Ovary (tissue), 7 donors: ENCODE measurements at regions not wholly inside any gene's neighbourhood (a gene's known extent, or its start where the extent isn't known, plus 50 kb on each side); places are given as distances from the start of the nearest gene placed in this dataset.

Source experiments
- DNase-seq, 5 donors: peaks; one replicate each; pipeline ENCODE4 v3.0.0-alpha.2; 2019 to 2020
- H3K27ac ChIP-seq, 2 donors: fragments of 200-600 bp; one replicate each; pipeline versions ENCODE4 v1.5.1 to v1.8.0; 2019 to 2022
- H3K27me3 ChIP-seq: fragments of 200-600 bp; one replicate; pipeline ENCODE4 v1.8.0; 2022
- H3K36me3 ChIP-seq: fragments of 200-600 bp; sonication (generic); one replicate; pipeline ENCODE4 v1.5.1; 2019
- H3K4me1 ChIP-seq: one replicate; pipeline ENCODE4 v1.8.1; 2013; ENCODE audit warnings: mild to moderate bottlenecking, moderate library complexity; ENCODE audit not compliant: insufficient read depth
- H3K4me3 ChIP-seq: fragments of 200-600 bp; sonication (generic); one replicate; pipeline ENCODE4 v1.5.1; 2017
- H3K9me3 ChIP-seq, 2 donors: fragments of 200-600 bp in 1 of 2; sonication (generic) in 1 of 2; one replicate each; pipeline versions ENCODE4 v1.5.1 to v1.8.1; 2013 to 2019; ENCODE audit warnings: mild to moderate bottlenecking in 1 of 2, moderate library complexity in 1 of 2
- CTCF ChIP-seq, 3 donors: fragments of 450-650 bp in 2 of 3; fragments of 200-600 bp in 1 of 3; IDR thresholded peaks; one replicate each; pipeline versions ENCODE4 v1.5.1 to v1.8.0; 2016 to 2022; ENCODE audit warnings: antibody characterized with exemption in 3 of 3, mild to moderate bottlenecking in 1 of 3
- EP300 ChIP-seq: sonication (generic); formaldehyde crosslinking; IDR thresholded peaks from one replicate; pipeline ENCODE4 v1.6.1; 2017; ENCODE audit warnings: antibody characterized with exemption
- POLR2A ChIP-seq: fragments of 450-650 bp; IDR thresholded peaks from one replicate; pipeline ENCODE4 v1.6.1; 2017; ENCODE audit warnings: antibody characterized with exemption, mild to moderate bottlenecking, moderate library complexity
- WGBS, 3 donors: extraction: QIAGEN DNeasy Blood & Tissue Kit in 1 of 3; methylation state at CpG; one replicate each; pipeline versions ENCODE4 v1.1.5 to v1.1.7; 2013 to 2017; 5-methylcytosine and 5-hydroxymethylcytosine counted together
- intact Hi-C, 4 donors: fragments of 100-400 bp; cut with DNase I; formaldehyde crosslinking; loops; one replicate each; pipeline versions ENCODE4 v1.11.0 to v1.15.1; 2022 to 2023
- donor health status: DM: no; HTN: no; CAD: no; lungs with moderate emphysema.
- donor health status: DM: no; HTN: no; CAD: no.
- donor health status: Bipolar disorder and iron deficiency.
- donor health status: DM: no; HTN: no; CAD: no.
- donor health status: DM: yes; HTN: yes; CAD: no.

GRCh38 chr6:91433660-91434534 is 847.0 kb upstream of the MAP3K7 start:
- intact Hi-C loops, result no loop called here
- Histone ChIP-seq H3K27ac (no peak overlapping the region), H3K9me3 (no peaks in the 10 kb centered on the region), H3K4me1 (peaks cover 2% of the 10 kb centered on the region), H3K27me3 (no peaks in the 10 kb centered on the region), H3K36me3 (no peaks in the 10 kb centered on the region), H3K4me3 (no peak overlapping the region)
- TF ChIP-seq EP300, result no peak
- no peak for TF ChIP-seq POLR2A
- TF ChIP-seq CTCF (IDR thresholded peaks at IDR 0.05), result no peak
- WGBS, 3 donors, result 49 to 54% (median 53%) methylated on average over 4 of the region's 4 CpGs
- no peak for DNase-seq

- DNase-seq, result no peak
- H3K27ac ChIP-seq, result no peak overlapping the region
- TF ChIP-seq POLR2A, result no peak
- TF ChIP-seq EP300, result no peak
- no peak for TF ChIP-seq CTCF (IDR thresholded peaks at IDR 0.05)
- no peak overlapping the region for H3K4me3 ChIP-seq
- no peaks in the 10 kb centered on the region for H3K27me3 ChIP-seq
- intact Hi-C loops, result no loop called here
- no peaks in the 10 kb centered on the region for H3K36me3 ChIP-seq
- peaks cover 2% of the 10 kb centered on the region for H3K4me1 ChIP-seq
- H3K9me3 ChIP-seq, result no peaks in the 10 kb centered on the region
Observed at GRCh38 chr6:91428953-91429560, 842.2 kb upstream of the MAP3K7 start.

GRCh38 chr6:91428296-91428695 is 841.4 kb upstream of the MAP3K7 start:
- H3K4me1 ChIP-seq, result no peaks in the 10 kb centered on the region
- no peak for TF ChIP-seq POLR2A
- TF ChIP-seq EP300, result no peak
- H3K36me3 ChIP-seq, result no peaks in the 10 kb centered on the region
- H3K9me3 ChIP-seq, result no peaks in the 10 kb centered on the region
- intact Hi-C loops, result no loop called here
- H3K27ac ChIP-seq, result no peak overlapping the region
- no peak for DNase-seq
- H3K27me3 ChIP-seq, result no peaks in the 10 kb centered on the region
- H3K4me3 ChIP-seq, result no peak overlapping the region
- 68 to 69% (median 68%) methylated on average over 3 of the region's 3 CpGs for WGBS, 3 donors

GRCh38 chr6:91420243-91420642 is 833.4 kb upstream of the MAP3K7 start:
- DNase-seq, result no peak
- Histone ChIP-seq H3K36me3 (no peaks in the 10 kb centered on the region), H3K4me3 (no peak overlapping the region), H3K27me3 (no peaks in the 10 kb centered on the region), H3K27ac (no peak overlapping the region), H3K9me3 (no peaks in the 10 kb centered on the region), H3K4me1 (no peaks in the 10 kb centered on the region)
- TF ChIP-seq POLR2A (no peak), EP300 (no peak), CTCF (IDR thresholded peaks at IDR 0.05) (no peak)
- 0 to 75% (median 75%) methylated on average over 1 of the region's 1 CpG for WGBS, 3 donors
- intact Hi-C loops, result no loop called here

GRCh38 chr6:91415031-91415605 is 828.2 kb upstream of the MAP3K7 start:
- DNase-seq, result no peak
- TF ChIP-seq EP300, result no peak
- no peak for TF ChIP-seq CTCF (IDR thresholded peaks at IDR 0.05)
- TF ChIP-seq POLR2A, result no peak
- H3K27me3 ChIP-seq, result no peaks in the 10 kb centered on the region
- 52 to 55% (median 53%) methylated on average over 4 of the region's 4 CpGs for WGBS, 3 donors
- H3K36me3 ChIP-seq, result no peaks in the 10 kb centered on the region
- no peak overlapping the region for H3K27ac ChIP-seq
- H3K9me3 ChIP-seq, result no peaks in the 10 kb centered on the region
- no peaks in the 10 kb centered on the region for H3K4me1 ChIP-seq
- intact Hi-C loops, result no loop called here
- no peak overlapping the region for H3K4me3 ChIP-seq
